ENCODE measurements at regions not wholly inside any gene's neighbourhood (a gene's known extent, or its start where the extent isn't known, plus 50 kb on each side); places are given as distances from the start of the nearest gene placed in this dataset.
"Not testable (repeated sequence)": the region's sequence is repeated elsewhere in the genome, so short reads cannot be mapped to it uniquely, and the experiment has no call there.

- TF ChIP-seq, protein P1, sequence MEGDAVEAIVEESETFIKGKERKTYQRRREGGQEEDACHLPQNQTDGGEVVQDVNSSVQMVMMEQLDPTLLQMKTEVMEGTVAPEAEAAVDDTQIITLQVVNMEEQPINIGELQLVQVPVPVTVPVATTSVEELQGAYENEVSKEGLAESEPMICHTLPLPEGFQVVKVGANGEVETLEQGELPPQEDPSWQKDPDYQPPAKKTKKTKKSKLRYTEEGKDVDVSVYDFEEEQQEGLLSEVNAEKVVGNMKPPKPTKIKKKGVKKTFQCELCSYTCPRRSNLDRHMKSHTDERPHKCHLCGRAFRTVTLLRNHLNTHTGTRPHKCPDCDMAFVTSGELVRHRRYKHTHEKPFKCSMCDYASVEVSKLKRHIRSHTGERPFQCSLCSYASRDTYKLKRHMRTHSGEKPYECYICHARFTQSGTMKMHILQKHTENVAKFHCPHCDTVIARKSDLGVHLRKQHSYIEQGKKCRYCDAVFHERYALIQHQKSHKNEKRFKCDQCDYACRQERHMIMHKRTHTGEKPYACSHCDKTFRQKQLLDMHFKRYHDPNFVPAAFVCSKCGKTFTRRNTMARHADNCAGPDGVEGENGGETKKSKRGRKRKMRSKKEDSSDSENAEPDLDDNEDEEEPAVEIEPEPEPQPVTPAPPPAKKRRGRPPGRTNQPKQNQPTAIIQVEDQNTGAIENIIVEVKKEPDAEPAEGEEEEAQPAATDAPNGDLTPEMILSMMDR (IDR thresholded peaks at IDR 0.05; ENCODE audit: low read depth, low read length, poor library complexity, severe bottlenecking): not testable (repeated sequence)
- TF ChIP-seq EZH2phosphoT487 (IDR thresholded peaks at IDR 0.05; ENCODE audit: borderline replicate concordance, low read length): not testable (repeated sequence)
These were observed 225.7 kb upstream of the MDGA2 start for GRCh38 chr14:47901141-47901540.
